ENCODE measurements at regions not wholly inside any gene's neighbourhood (a gene's known extent, or its start where the extent isn't known, plus 50 kb on each side); places are given as distances from the start of the nearest gene placed in this dataset.

- no TSS peak for BruUV-seq (replicated peaks)
- intact Hi-C loops (cut with micrococcal nuclease; ENCODE audit: unreplicated experiment) (no loop called here), in situ Hi-C loops (cut with HindIII; ENCODE audit: low pct_unique_long_range_greater_than_20kb, low sequenced_read_pairs) (no loop called here)
- Histone ChIP-seq H3K27me3 (ENCODE audit: control insufficient read depth, insufficient read depth, low read length) (no peaks in the 10 kb centered on the region), H3K9me3 (ENCODE audit: control insufficient read depth, insufficient read depth, low read depth, low read length) (no peaks in the 10 kb centered on the region), H3K36me3 (ENCODE audit: control insufficient read depth, insufficient read depth, low read length) (no peaks in the 10 kb centered on the region), H3K4me3 (ENCODE audit: low read depth in 2 of 2, low read length in 2 of 2) (no peak overlapping the region), H3K4me1 (ENCODE audit: control insufficient read depth, insufficient read depth, low read length) (no peaks in the 10 kb centered on the region), H3K27ac (ENCODE audit: low read length) (no peak overlapping the region)
- peak; percentile 1 for DNase-seq (ENCODE audit: low read depth, low spot score)
- CTCF ChIA-PET: no interaction called here
- TF ChIP-seq REST (IDR thresholded peaks at IDR 0.05; ENCODE audit: insufficient read depth in 1 of 2, low read depth in 2 of 2, low read length in 1 of 2): no peak
- peak; percentile 38 for TF ChIP-seq CTCF (IDR thresholded peaks at IDR 0.05)
- POLR2A ChIA-PET: no interaction called here
- no peak for ATAC-seq
Measured at GRCh38 chr2:217166241-217166850, 306.5 kb upstream of the TNP1 start.

GRCh38 chr2:217165547-217165946 lies 305.7 kb upstream of the TNP1 start:
- BruUV-seq (replicated peaks): no TSS peak
- Histone ChIP-seq H3K27ac (ENCODE audit: low read length) (no peak overlapping the region), H3K4me3 (ENCODE audit: low read depth in 2 of 2, low read length in 2 of 2) (no peak overlapping the region), H3K36me3 (ENCODE audit: control insufficient read depth, insufficient read depth, low read length) (no peaks in the 10 kb centered on the region), H3K4me1 (ENCODE audit: control insufficient read depth, insufficient read depth, low read length) (no peaks in the 10 kb centered on the region), H3K27me3 (ENCODE audit: control insufficient read depth, insufficient read depth, low read length) (no peaks in the 10 kb centered on the region), H3K9me3 (ENCODE audit: control insufficient read depth, insufficient read depth, low read depth, low read length) (no peaks in the 10 kb centered on the region)
- TF ChIP-seq REST (IDR thresholded peaks at IDR 0.05; ENCODE audit: insufficient read depth in 1 of 2, low read depth in 2 of 2, low read length in 1 of 2): no peak
- TF ChIP-seq SIN3A (IDR thresholded peaks at IDR 0.05; ENCODE audit: borderline replicate concordance, insufficient read depth, low read depth, low read length): no peak
- TF ChIP-seq CTCF (IDR thresholded peaks at IDR 0.05): no peak
- no peak for TF ChIP-seq POLR2AphosphoS5 (IDR thresholded peaks at IDR 0.05; ENCODE audit: low read depth, low read length)
- no peak for TF ChIP-seq TCF7L2 (IDR thresholded peaks at IDR 0.05; ENCODE audit: low read depth, low read length)
- ATAC-seq (no peak), DNase-seq (ENCODE audit: low read depth, low spot score) (no peak)
- ChIA-PET CTCF (no interaction called here), POLR2A (no interaction called here)
- in situ Hi-C loops (cut with HindIII; ENCODE audit: low pct_unique_long_range_greater_than_20kb, low sequenced_read_pairs): no loop called here
- intact Hi-C loops (cut with micrococcal nuclease; ENCODE audit: unreplicated experiment): no loop called here

All from Panc1 (cell line).